HL-60/S4 treated with phorbol 12-myristate 13-acetate at 8.2 ng/mL for 4 days and 3 days (cell line): ENCODE measurements at regions not wholly inside any gene's neighbourhood (a gene's known extent, or its start where the extent isn't known, plus 50 kb on each side); places are given as distances from the start of the nearest gene placed in this dataset.

ENCODE experiments used
- in situ Hi-C: fragments of 300-500 bp; cut with MboI; formaldehyde crosslinking; loops from 2 replicates; pipeline ENCODE4 v1.15.0; 2022; ENCODE audit warnings: low sequenced_read_pairs

GRCh38 chr20:16942756-16943155 is 194.6 kb downstream of the OTOR start:
- in situ Hi-C loops = no loop called here

- in situ Hi-C loops = no loop called here
These were observed 196.6 kb downstream of the OTOR start for GRCh38 chr20:16944745-16945144.

- in situ Hi-C loops = no loop called here
These were observed 197.5 kb downstream of the OTOR start for GRCh38 chr20:16945619-16946018.

- in situ Hi-C loops = no loop called here
These were observed 197.9 kb downstream of the OTOR start for GRCh38 chr20:16946097-16946496.

- in situ Hi-C loops = no loop called here
These were observed 199.3 kb downstream of the OTOR start for GRCh38 chr20:16947479-16947878.

GRCh38 chr20:16951876-16952275 is 203.7 kb downstream of the OTOR start:
- in situ Hi-C loops = no loop called here

- in situ Hi-C loops = no loop called here
These were observed 204.8 kb downstream of the OTOR start for GRCh38 chr20:16952965-16953364.

- in situ Hi-C loops = no loop called here
These were observed 205.7 kb downstream of the OTOR start for GRCh38 chr20:16953858-16954257.

- in situ Hi-C loops = no loop called here
These were observed 207.3 kb downstream of the OTOR start for GRCh38 chr20:16955462-16955861.

GRCh38 chr20:16955971-16956370 is 207.8 kb downstream of the OTOR start:
- in situ Hi-C loops = no loop called here

GRCh38 chr20:16965401-16965800 is 217.2 kb downstream of the OTOR start:
- in situ Hi-C loops = no loop called here

GRCh38 chr20:16966276-16966880 is 218.2 kb downstream of the OTOR start:
- in situ Hi-C loops = no loop called here

- in situ Hi-C loops = no loop called here
These were observed 219.9 kb downstream of the OTOR start for GRCh38 chr20:16968099-16968498.

GRCh38 chr20:16970776-16971175 is 222.6 kb downstream of the OTOR start:
- in situ Hi-C loops = no loop called here

GRCh38 chr20:16974080-16974854 is 226.1 kb downstream of the OTOR start:
- in situ Hi-C loops = no loop called here

GRCh38 chr20:16974855-16975162 is 226.7 kb downstream of the OTOR start:
- in situ Hi-C loops = loop anchor here (25.0 kb wide), 1 partner anchor 88 kb away; no protein-coding TSS in a partner anchor

- in situ Hi-C loops = loop anchor here (25.0 kb wide), 1 partner anchor 88 kb away; no protein-coding TSS in a partner anchor
These were observed 227.5 kb downstream of the OTOR start for GRCh38 chr20:16975682-16976081.

- in situ Hi-C loops = loop anchor here (25.0 kb wide), 1 partner anchor 91 kb away; no protein-coding TSS in a partner anchor
These were observed 230.3 kb downstream of the OTOR start for GRCh38 chr20:16978497-16978896.

GRCh38 chr20:16982091-16982726 is 234.1 kb downstream of the OTOR start:
- in situ Hi-C loops = loop anchor here (25.0 kb wide), 1 partner anchor 95 kb away; no protein-coding TSS in a partner anchor

- in situ Hi-C loops = loop anchor here (25.0 kb wide), 1 partner anchor 97 kb away; no protein-coding TSS in a partner anchor
These were observed 236.3 kb downstream of the OTOR start for GRCh38 chr20:16984481-16984880.

- in situ Hi-C loops = no loop called here
These were observed 223.5 kb upstream of the PCSK2 start for GRCh38 chr20:17003170-17003870.
